Subcutaneous abdominal adipose tissue (tissue), 5 donors: ENCODE measurements at regions not wholly inside any gene's neighbourhood (a gene's known extent, or its start where the extent isn't known, plus 50 kb on each side); places are given as distances from the start of the nearest gene placed in this dataset.

ENCODE experiments used
- H3K27ac ChIP-seq: one replicate; pipeline ENCODE4 v1.7.0; 2013; ENCODE audit warnings: low read depth, mild to moderate bottlenecking, inconsistent platforms, low read length, moderate library complexity
- H3K27me3 ChIP-seq, 5 donors: one replicate each; pipeline ENCODE4 v1.7.0; 2013; ENCODE audit warnings: low read length in 5 of 5, inconsistent platforms in 1 of 5; ENCODE audit not compliant: control insufficient read depth in 5 of 5, insufficient read depth in 4 of 5
- H3K36me3 ChIP-seq, 5 donors: one replicate each; pipeline ENCODE4 v1.7.0; 2013; ENCODE audit warnings: low read length in 5 of 5; ENCODE audit not compliant: control insufficient read depth in 5 of 5, insufficient read depth in 5 of 5
- H3K4me1 ChIP-seq, 5 donors: one replicate each; pipeline ENCODE4 v1.7.0; 2013; ENCODE audit warnings: low read length in 5 of 5, mild to moderate bottlenecking in 3 of 5, moderate library complexity in 1 of 5; ENCODE audit not compliant: control insufficient read depth in 5 of 5, insufficient read depth in 5 of 5
- H3K4me3 ChIP-seq, 5 donors: one replicate each; pipeline ENCODE4 v1.7.0; 2013; ENCODE audit warnings: low read length in 5 of 5, low read depth in 1 of 5
- H3K9ac ChIP-seq, 5 donors: one replicate each; pipeline ENCODE4 v1.7.0; 2013; ENCODE audit warnings: low read length in 5 of 5, mild to moderate bottlenecking in 4 of 5, moderate library complexity in 3 of 5
- H3K9me3 ChIP-seq, 5 donors: one replicate each; pipeline ENCODE4 v1.7.0; 2013; ENCODE audit warnings: low read length in 5 of 5; ENCODE audit not compliant: control insufficient read depth in 5 of 5
- donor health status: healthy.
- donor health status: healthy.
- donor health status: healthy.
- donor health status: healthy.
- donor health status: healthy.

- Histone ChIP-seq H3K36me3 (no peaks in the 10 kb centered on the region), H3K27ac (no peak overlapping the region), H3K27me3 (peaks cover 2 to 28% (median 22%) of the 10 kb centered on the region in 5 donors), H3K9ac (no peak overlapping the region), H3K4me1 (no peaks in the 10 kb centered on the region), H3K9me3 (peaks cover 0 to 2% (median 0%) of the 10 kb centered on the region in 5 donors), H3K4me3 (no peak overlapping the region)
Measured at GRCh38 chr10:131022981-131023380, 288.5 kb downstream of the TCERG1L start.

- peaks cover 0 to 28% (median 19%) of the 10 kb centered on the region in 5 donors for H3K27me3 ChIP-seq
- no peaks in the 10 kb centered on the region for H3K36me3 ChIP-seq
- H3K9me3 ChIP-seq: peaks cover 0 to 2% (median 0%) of the 10 kb centered on the region in 5 donors
- no peaks in the 10 kb centered on the region for H3K4me1 ChIP-seq
- H3K9ac ChIP-seq: no peak overlapping the region
- H3K4me3 ChIP-seq: no peak overlapping the region
- no peak overlapping the region for H3K27ac ChIP-seq
Measured at GRCh38 chr10:131024259-131025131, 287.0 kb downstream of the TCERG1L start.

- Histone ChIP-seq H3K9me3 (peaks cover 0 to 2% (median 0%) of the 10 kb centered on the region in 5 donors), H3K4me3 (no peak overlapping the region), H3K9ac (no peak overlapping the region), H3K27ac (no peak overlapping the region), H3K36me3 (no peaks in the 10 kb centered on the region), H3K4me1 (no peaks in the 10 kb centered on the region), H3K27me3 (peaks cover 0 to 28% (median 19%) of the 10 kb centered on the region in 5 donors)
Measured at GRCh38 chr10:131025333-131025732, 286.2 kb downstream of the TCERG1L start.

- no peak overlapping the region for H3K4me3 ChIP-seq
- peaks cover 0 to 2% (median 0%) of the 10 kb centered on the region in 5 donors for H3K9me3 ChIP-seq
- H3K36me3 ChIP-seq: no peaks in the 10 kb centered on the region
- no peak overlapping the region for H3K27ac ChIP-seq
- no peaks in the 10 kb centered on the region for H3K4me1 ChIP-seq
- no peak overlapping the region for H3K9ac ChIP-seq
- H3K27me3 ChIP-seq: peaks cover 0 to 20% (median 15%) of the 10 kb centered on the region in 5 donors
Measured at GRCh38 chr10:131027256-131027655, 284.3 kb downstream of the TCERG1L start.

- no peak overlapping the region for H3K4me3 ChIP-seq
- no peaks in the 10 kb centered on the region for H3K36me3 ChIP-seq
- H3K27ac ChIP-seq: no peak overlapping the region
- H3K4me1 ChIP-seq: no peaks in the 10 kb centered on the region
- no peaks in the 10 kb centered on the region for H3K9me3 ChIP-seq
- H3K9ac ChIP-seq: no peak overlapping the region
- peaks cover 0 to 18% (median 7%) of the 10 kb centered on the region in 5 donors for H3K27me3 ChIP-seq
Measured at GRCh38 chr10:131031346-131031745, 280.2 kb downstream of the TCERG1L start.

- Histone ChIP-seq H3K27me3 (peaks cover 0 to 25% (median 11%) of the 10 kb centered on the region in 5 donors), H3K9ac (no peak overlapping the region), H3K4me3 (no peak overlapping the region), H3K9me3 (no peaks in the 10 kb centered on the region), H3K36me3 (no peaks in the 10 kb centered on the region), H3K27ac (no peak overlapping the region), H3K4me1 (no peaks in the 10 kb centered on the region)
Measured at GRCh38 chr10:131032329-131033165, 279.0 kb downstream of the TCERG1L start.

- Histone ChIP-seq H3K27ac (no peak overlapping the region), H3K9me3 (no peaks in the 10 kb centered on the region), H3K27me3 (peaks cover 0 to 25% (median 11%) of the 10 kb centered on the region in 5 donors), H3K4me1 (no peaks in the 10 kb centered on the region), H3K36me3 (no peaks in the 10 kb centered on the region), H3K4me3 (no peak overlapping the region), H3K9ac (no peak overlapping the region)
Measured at GRCh38 chr10:131033166-131034085, 278.1 kb downstream of the TCERG1L start.

- no peak overlapping the region for H3K27ac ChIP-seq
- H3K9ac ChIP-seq: no peak overlapping the region
- H3K27me3 ChIP-seq: peaks cover 0 to 25% (median 11%) of the 10 kb centered on the region in 5 donors
- no peaks in the 10 kb centered on the region for H3K36me3 ChIP-seq
- H3K4me3 ChIP-seq: no peak overlapping the region
- no peaks in the 10 kb centered on the region for H3K4me1 ChIP-seq
- H3K9me3 ChIP-seq: peaks cover 0 to under 1% (median 0%) of the 10 kb centered on the region in 5 donors
Measured at GRCh38 chr10:131034451-131034850, 277.1 kb downstream of the TCERG1L start.

GRCh38 chr10:131035779-131036178 lies 275.7 kb downstream of the TCERG1L start:
- Histone ChIP-seq H3K36me3 (no peaks in the 10 kb centered on the region), H3K9ac (no peak overlapping the region), H3K9me3 (peaks cover 0 to 8% (median 3%) of the 10 kb centered on the region in 5 donors), H3K4me3 (no peak overlapping the region), H3K27me3 (peaks cover 0 to 25% (median 11%) of the 10 kb centered on the region in 5 donors), H3K27ac (no peak overlapping the region), H3K4me1 (no peaks in the 10 kb centered on the region)
